Transverse colon (tissue), 4 donors: ENCODE measurements at regions not wholly inside any gene's neighbourhood (a gene's known extent, or its start where the extent isn't known, plus 50 kb on each side); places are given as distances from the start of the nearest gene placed in this dataset.

Source experiments
- DNase-seq: peaks from one replicate; pipeline ENCODE4 v3.0.0-alpha.2; 2019
- H3K27ac ChIP-seq, 4 donors: fragments of 200-600 bp; sonication (generic); 2 replicates each; pipeline ENCODE4 v1.5.1; 2016 to 2018; ENCODE audit warnings: inconsistent platforms in 4 of 4
- H3K27me3 ChIP-seq: fragments of 200-600 bp; sonication (generic); 2 replicates; pipeline ENCODE4 v1.5.1; 2017; ENCODE audit warnings: inconsistent platforms
- H3K36me3 ChIP-seq, 4 donors: fragments of 200-600 bp; sonication (generic); 2 replicates each; pipeline ENCODE4 v1.5.1; 2017 to 2019; ENCODE audit warnings: inconsistent platforms in 4 of 4
- H3K4me1 ChIP-seq, 4 donors: fragments of 200-600 bp; sonication (generic); 2 replicates each; pipeline ENCODE4 v1.5.1; 2017 to 2020; ENCODE audit warnings: inconsistent platforms in 4 of 4
- H3K4me3 ChIP-seq, 4 donors: fragments of 200-600 bp; sonication (generic); 1 replicate in 1 of 4; 2 replicates in 3 of 4; pipeline versions ENCODE4 v1.5.1 to v1.6.1; 2017 to 2019; ENCODE audit warnings: inconsistent platforms in 4 of 4
- H3K9me3 ChIP-seq, 2 donors: fragments of 200-600 bp; sonication (generic); 2 replicates each; pipeline ENCODE4 v1.5.1; 2017 to 2019; ENCODE audit warnings: inconsistent platforms in 2 of 2
- CTCF ChIP-seq, 5 experiments: fragments of 200-600 bp in 3 of 5; fragments of 450-650 bp in 2 of 5; sonication (generic) in 3 of 5; IDR thresholded peaks; 1 replicate in 2 of 5; 2 replicates in 3 of 5; pipeline ENCODE4 v1.5.1; 2016 to 2017; ENCODE audit warnings: antibody characterized with exemption in 5 of 5, inconsistent platforms in 3 of 5, mild to moderate bottlenecking in 2 of 5, moderate library complexity in 1 of 5
- EP300 ChIP-seq: sonication (generic); formaldehyde crosslinking; IDR thresholded peaks from one replicate; pipeline ENCODE4 v1.6.1; 2017; ENCODE audit warnings: antibody characterized with exemption, low read depth
- POLR2A ChIP-seq: fragments of 450-650 bp; IDR thresholded peaks from one replicate; pipeline ENCODE4 v1.6.1; 2016; ENCODE audit warnings: antibody characterized with exemption, mild to moderate bottlenecking, moderate library complexity
- POLR2AphosphoS5 ChIP-seq, 3 donors: sonication (generic); formaldehyde crosslinking; IDR thresholded peaks; one replicate each; pipeline ENCODE4 v1.6.1; 2016; ENCODE audit warnings: antibody characterized with exemption in 3 of 3
- WGBS, 2 donors: methylation state at CpG; one replicate each; pipeline ENCODE4 v1.1.5; 2018; ENCODE audit warnings: low coverage in 1 of 2; 5-methylcytosine and 5-hydroxymethylcytosine counted together
- in situ Hi-C, 4 donors: fragments of 200-750 bp; cut with MboI; loops; one replicate each; pipeline versions ENCODE4 v1.15.0 to v1.15.1; 2017; ENCODE audit warnings: low sequenced_read_pairs in 3 of 4, low pct_ligation_motif_present in 1 of 4, low pct_unique_long_range_greater_than_20kb in 1 of 4
- intact Hi-C: fragments of 100-400 bp; cut with DNase I; formaldehyde crosslinking; loops from one replicate; pipeline ENCODE4 v1.15.1; 2023; ENCODE audit warnings: low total_unique reads

DNA sequence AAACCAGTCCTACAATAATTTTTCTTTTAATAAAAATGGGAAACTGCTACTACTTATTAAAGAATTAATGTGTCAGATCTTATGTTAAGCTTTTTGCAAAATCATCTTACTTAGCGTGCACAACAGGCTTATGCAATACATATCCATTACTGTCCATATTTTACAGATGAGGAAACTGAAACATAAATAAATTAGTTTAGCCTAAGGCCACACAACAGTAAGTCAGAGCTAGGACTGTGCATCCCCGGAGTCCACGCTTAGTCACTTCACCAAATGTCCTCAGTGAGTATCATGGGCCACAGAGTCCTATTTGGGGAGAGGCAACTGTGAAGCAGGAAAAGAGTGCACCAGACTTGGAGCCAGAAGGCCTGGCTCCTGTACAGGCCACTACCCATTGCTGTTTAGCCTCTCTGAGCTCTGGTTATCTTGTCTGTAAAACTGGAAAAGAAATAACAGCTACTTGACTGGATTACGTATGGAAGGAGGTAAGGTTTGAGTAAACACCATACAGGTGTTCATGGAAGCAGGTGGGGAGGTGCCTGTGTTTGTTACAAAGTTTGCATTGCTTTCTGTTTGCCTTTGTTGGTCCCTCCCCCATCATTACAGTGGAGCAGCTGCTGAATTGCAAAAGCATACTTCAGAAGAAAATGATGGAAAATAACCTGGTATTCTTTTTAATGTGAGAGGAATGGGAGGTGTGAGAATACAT lies 192.8 kb downstream of the FCRL5 start:
- DNase-seq, result peak; percentile 27
- intact Hi-C loops, result no loop called here
- H3K27ac ChIP-seq, result peak overlapping the region in 2 of 4 donors; percentile 38 to 75
- no peak for TF ChIP-seq CTCF (IDR thresholded peaks at IDR 0.05)
- TF ChIP-seq POLR2AphosphoS5 (IDR thresholded peaks at IDR 0.05), result peak in 2 of 3 donors; percentile 17 to 26
- no peak overlapping the region for H3K4me3 ChIP-seq
- peaks cover 0 to 18% (median 3%) of the 10 kb centered on the region in 4 donors for H3K4me1 ChIP-seq
- WGBS, 2 donors, result 53 to 64% methylated on average over 4 of the region's 4 CpGs
- in situ Hi-C loops, result no loop called here
- H3K9me3 ChIP-seq, result no peaks in the 10 kb centered on the region
- no peaks in the 10 kb centered on the region for H3K27me3 ChIP-seq
- H3K36me3 ChIP-seq, result no peaks in the 10 kb centered on the region

GRCh38 chr1:157357111-157357510 lies 195.2 kb downstream of the FCRL5 start:
- intact Hi-C loops, result no loop called here
- DNase-seq, result no peak
- peaks cover 0 to 18% (median 3%) of the 10 kb centered on the region in 4 donors for H3K4me1 ChIP-seq
- TF ChIP-seq EP300 (no peak), POLR2A (no peak), POLR2AphosphoS5 (IDR thresholded peaks at IDR 0.05) (no peak), CTCF (IDR thresholded peaks at IDR 0.05) (no peak)
- in situ Hi-C loops, result no loop called here
- H3K27ac ChIP-seq, result no peak overlapping the region
- H3K36me3 ChIP-seq, result no peaks in the 10 kb centered on the region
- H3K9me3 ChIP-seq, result no peaks in the 10 kb centered on the region
- H3K27me3 ChIP-seq, result no peaks in the 10 kb centered on the region
- H3K4me3 ChIP-seq, result no peak overlapping the region
- WGBS, 2 donors, result 80 to 87% methylated on average over 1 to 5 of the region's 5 CpGs

DNA sequence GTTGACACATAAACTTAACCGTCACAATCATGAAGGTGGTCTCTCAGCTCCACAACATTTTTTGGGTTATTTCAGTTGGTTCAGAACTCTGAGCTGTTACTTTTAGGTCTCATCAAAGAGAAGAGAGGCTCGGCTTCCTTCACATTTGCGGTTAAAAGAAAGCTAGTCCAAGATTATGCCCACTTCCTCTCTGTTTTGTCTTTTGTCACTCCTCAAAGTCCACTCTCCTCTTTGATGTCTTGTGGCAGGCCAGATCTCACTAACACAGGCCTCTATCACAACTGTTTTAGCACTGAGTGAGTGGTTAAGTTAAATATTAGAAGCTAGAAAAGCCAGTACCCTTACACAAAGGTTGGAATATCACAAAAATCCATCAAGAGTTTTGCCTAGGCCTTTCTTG lies 195.7 kb downstream of the FCRL5 start:
- Histone ChIP-seq H3K27ac (no peak overlapping the region), H3K4me3 (no peak overlapping the region), H3K27me3 (no peaks in the 10 kb centered on the region), H3K9me3 (no peaks in the 10 kb centered on the region), H3K36me3 (no peaks in the 10 kb centered on the region), H3K4me1 (peaks cover 0 to 18% (median 3%) of the 10 kb centered on the region in 4 donors)
- TF ChIP-seq POLR2AphosphoS5 (IDR thresholded peaks at IDR 0.05), result no peak
- no peak for TF ChIP-seq CTCF (IDR thresholded peaks at IDR 0.05)
- TF ChIP-seq POLR2A, result no peak
- no peak for TF ChIP-seq EP300
- in situ Hi-C loops, result no loop called here
- intact Hi-C loops, result no loop called here
- no peak for DNase-seq
- 67 to 82% methylated on average over 1 to 3 of the region's 3 CpGs for WGBS, 2 donors

DNA sequence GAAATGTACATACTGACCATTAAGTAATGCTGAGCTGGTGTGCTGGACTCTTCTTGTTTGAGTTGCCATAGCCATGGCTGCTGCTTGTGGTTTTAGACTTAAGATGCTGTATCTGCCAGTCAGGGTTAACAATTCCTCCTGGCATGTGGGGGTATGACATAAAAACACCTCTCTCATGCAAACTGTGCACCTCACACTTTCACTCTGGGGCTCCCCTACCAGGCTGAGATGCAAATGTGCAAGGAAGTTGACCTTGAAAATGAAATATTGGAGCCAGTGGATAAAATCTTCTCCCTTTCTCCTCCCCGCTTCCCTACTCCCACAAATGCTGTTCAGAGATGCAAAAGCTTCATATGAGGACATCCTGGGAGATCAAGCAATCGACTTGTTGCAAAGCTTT lies 198.8 kb downstream of the FCRL5 start:
- in situ Hi-C loops (no loop called here), intact Hi-C loops (no loop called here)
- TF ChIP-seq POLR2A (no peak), EP300 (no peak), CTCF (IDR thresholded peaks at IDR 0.05) (no peak), POLR2AphosphoS5 (IDR thresholded peaks at IDR 0.05) (no peak)

More for the DNA sequence above, 198.8 kb downstream of the FCRL5 start:
- Histone ChIP-seq H3K27me3 (no peaks in the 10 kb centered on the region), H3K4me1 (peaks cover 0 to 13% (median 3%) of the 10 kb centered on the region in 4 donors), H3K9me3 (no peaks in the 10 kb centered on the region), H3K4me3 (no peak overlapping the region), H3K27ac (no peak overlapping the region), H3K36me3 (no peaks in the 10 kb centered on the region)
- no peak for DNase-seq
- 79 to 100% methylated on average over 2 of the region's 2 CpGs for WGBS, 2 donors
